GM21390 (cell line): ENCODE measurements at regions not wholly inside any gene's neighbourhood (a gene's known extent, or its start where the extent isn't known, plus 50 kb on each side); places are given as distances from the start of the nearest gene placed in this dataset.

ENCODE experiments used
- ATAC-seq: cut with Tn5 transposase; IDR thresholded peaks from one replicate; pipeline ENCODE4 v1.9.1; 2021; ENCODE audit not compliant: unreplicated experiment

GRCh38 chr19:31500197-31500830 is 151.1 kb upstream of the TSHZ3 start:
- ATAC-seq: no peak

GRCh38 chr19:31500946-31501345 is 151.7 kb upstream of the TSHZ3 start:
- no peak for ATAC-seq

GRCh38 chr19:31501427-31502195 is 152.4 kb upstream of the TSHZ3 start:
- ATAC-seq: no peak

DNA sequence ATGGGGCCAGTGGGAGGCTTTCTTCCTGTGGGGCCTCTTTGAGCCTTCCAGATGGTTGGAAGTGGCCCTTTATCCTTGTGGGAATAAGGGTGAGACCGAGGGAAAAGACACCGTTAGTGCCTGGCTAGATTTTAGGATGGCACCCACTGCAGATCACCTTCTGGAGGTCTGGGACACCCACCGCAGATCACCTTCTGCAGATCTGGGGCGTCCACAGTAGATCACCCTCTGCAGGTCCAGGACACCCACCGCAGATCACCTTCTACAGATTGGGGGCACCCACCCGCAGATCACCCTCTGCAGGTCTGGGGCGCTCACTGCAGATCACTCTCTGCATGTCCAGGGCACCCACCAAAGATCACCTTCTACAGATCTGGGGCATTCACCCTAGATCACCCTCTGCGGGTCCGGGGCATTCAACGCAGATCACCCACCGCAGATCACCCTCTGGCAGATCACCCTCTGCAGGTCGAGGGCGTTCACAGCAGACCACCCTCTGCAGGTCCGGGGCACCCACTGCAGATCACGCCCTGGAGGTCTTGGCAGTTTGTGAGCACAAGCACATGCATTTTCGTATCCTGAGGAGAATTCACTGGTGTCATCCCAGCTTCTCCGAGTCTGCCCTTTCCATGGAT is 153.4 kb upstream of the TSHZ3 start:
- no peak for ATAC-seq

DNA sequence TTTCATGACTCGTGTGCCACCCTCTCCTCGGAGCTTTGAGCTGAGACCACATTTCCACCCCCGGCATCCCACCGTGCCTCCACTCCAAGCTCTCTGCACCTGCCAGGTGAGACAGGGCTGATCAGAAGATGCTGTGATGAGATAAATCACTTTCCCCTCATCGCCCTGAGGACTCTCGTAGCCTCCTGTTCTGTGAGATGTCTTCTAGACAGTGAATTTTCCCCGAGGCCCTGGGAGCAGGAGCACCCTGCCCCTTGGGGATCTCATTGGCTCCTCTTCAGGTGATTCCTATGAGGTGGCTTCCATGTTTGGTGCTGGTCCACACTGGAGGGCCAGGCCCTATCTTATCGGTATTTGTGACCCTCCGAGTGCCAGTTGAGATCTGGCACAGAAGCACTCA is 154.0 kb upstream of the TSHZ3 start:
- no peak for ATAC-seq

DNA sequence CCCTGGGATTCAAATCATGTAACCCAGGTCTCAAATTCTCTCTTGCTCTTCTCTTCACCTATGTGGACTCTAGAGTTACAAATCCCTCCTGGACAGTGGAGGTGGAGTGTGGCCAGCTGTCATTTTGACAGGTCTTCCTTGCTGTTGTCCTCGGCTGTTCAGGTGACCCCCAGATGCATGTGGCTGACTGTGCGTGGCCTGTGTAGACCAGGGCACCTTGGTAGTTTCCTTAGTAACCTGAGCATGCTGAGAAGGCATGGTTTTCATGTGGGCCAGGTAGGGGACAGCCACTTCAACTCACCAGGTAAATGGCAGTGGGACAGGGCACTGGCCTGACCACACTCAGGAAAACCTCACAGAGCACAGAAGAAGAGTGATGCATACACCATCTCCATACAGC is 155.0 kb upstream of the TSHZ3 start:
- ATAC-seq: no peak

DNA sequence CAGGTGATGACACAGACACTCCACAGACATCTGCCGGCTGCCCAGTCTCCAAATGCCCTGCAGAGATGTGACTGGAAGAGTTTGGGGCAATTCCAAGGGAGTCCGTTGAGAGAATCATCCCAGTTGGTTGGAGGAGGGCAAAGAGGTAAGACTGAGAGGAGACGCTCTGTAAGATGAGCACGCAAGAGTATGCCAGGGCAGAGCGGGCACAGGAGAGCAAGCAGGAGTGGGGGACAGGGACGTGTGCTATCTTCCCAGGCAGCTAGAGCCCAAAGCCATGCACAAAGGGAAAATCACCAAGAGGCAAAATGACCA is 156.3 kb upstream of the TSHZ3 start:
- ATAC-seq: no peak

DNA sequence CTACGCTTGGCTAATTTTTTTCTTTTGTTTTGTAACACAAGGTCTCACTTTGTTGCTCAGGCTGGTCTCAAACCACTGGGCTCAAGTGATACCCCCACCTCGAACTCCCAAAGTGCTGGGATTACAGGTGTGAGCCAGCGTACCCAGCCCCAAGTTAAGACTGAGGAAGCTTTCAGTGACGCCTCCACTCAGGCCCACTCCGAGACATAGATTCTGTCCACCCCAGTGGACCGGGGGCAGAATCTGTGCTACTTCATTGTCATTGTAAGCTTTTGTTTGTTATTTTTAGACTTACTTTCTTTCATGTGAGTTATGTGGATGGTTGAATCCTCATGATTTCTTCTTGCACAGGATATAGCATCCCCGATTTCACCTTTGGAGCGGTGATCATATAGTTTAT is 156.9 kb upstream of the TSHZ3 start:
- ATAC-seq: no peak

DNA sequence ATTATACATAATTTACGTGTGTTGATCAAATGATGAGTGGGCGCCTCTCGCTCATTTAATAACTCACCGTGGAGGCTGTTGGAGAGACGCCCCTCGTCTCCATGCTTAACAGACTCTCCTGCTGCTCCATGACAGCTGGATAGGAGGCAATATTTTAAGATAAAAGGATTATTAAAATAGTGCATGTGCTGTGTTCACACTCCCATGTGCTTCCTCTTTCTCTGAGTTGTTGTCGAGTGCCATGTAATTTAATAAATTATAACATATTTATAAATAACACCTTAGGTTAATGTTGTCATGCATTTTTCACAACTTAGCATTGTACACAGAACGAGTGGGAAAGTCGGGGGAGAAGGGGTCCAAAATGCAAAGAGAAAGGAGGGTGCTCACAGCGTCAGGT is 161.4 kb upstream of the TSHZ3 start:
- ATAC-seq: no peak

DNA sequence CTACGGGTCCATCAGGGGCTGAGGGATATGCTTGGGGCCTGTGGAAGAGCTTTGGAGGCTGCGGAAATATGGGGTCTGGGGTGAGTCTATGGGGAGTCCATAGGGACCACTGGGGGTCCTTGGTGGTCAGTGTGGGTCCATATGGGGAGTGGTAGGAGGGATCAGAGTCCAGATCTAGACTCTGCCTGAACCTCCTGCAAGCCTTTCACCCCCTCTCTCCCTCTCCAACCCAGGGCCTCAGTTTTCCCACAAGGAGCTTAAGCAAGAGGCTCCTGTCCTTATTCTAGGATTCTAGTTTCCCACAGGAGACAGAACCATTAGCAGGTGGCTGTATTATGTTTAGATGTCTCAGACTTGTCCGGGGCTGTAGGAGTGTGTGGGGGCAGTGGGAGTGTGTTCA is 161.9 kb upstream of the TSHZ3 start:
- ATAC-seq: no peak

DNA sequence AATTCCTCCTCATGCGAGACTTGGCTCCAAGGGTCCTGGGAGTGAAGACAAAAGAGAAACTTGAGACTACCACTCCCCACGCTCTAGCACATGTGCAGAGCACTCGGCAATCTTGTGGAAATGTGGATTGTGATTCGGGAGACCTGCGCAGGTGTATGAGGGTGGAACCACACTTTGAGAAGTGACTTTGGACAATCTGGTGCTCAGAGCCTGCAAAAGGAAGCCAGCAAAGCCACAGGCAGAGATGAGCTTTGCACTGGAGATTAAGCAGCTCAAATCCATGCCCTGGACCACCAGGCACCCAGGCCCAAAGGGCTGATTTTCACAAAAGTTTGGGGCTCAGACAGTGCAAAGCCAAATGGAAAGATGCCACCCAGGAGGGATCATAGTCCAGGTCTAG is 162.5 kb upstream of the TSHZ3 start:
- no peak for ATAC-seq

GRCh38 chr19:31512181-31512970 is 163.1 kb upstream of the TSHZ3 start:
- no peak for ATAC-seq

- ATAC-seq: no peak
These were observed 164.6 kb upstream of the TSHZ3 start for GRCh38 chr19:31513841-31514240.

- no peak for ATAC-seq
These were observed 166.7 kb upstream of the TSHZ3 start for GRCh38 chr19:31515931-31516330.

DNA sequence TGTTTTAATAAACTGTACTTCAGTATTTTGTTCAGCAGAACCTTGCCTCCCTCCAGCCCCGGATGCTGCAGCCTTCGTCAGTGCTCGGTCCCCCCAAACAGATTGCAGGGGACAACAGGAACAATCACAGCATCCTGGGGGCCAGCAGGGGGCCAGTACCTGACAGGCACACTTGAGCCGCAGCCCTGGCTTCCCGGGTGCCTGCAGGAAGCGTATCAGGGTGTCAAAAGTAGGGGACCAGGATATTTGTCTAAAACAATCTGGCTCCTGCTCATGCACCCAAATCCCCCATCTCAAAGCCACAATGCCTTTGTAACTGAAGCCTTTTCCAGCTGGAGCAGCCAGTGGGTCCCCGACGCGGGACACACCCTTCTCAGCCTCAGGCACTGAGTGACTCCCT is 167.5 kb upstream of the TSHZ3 start:
- ATAC-seq: no peak

DNA sequence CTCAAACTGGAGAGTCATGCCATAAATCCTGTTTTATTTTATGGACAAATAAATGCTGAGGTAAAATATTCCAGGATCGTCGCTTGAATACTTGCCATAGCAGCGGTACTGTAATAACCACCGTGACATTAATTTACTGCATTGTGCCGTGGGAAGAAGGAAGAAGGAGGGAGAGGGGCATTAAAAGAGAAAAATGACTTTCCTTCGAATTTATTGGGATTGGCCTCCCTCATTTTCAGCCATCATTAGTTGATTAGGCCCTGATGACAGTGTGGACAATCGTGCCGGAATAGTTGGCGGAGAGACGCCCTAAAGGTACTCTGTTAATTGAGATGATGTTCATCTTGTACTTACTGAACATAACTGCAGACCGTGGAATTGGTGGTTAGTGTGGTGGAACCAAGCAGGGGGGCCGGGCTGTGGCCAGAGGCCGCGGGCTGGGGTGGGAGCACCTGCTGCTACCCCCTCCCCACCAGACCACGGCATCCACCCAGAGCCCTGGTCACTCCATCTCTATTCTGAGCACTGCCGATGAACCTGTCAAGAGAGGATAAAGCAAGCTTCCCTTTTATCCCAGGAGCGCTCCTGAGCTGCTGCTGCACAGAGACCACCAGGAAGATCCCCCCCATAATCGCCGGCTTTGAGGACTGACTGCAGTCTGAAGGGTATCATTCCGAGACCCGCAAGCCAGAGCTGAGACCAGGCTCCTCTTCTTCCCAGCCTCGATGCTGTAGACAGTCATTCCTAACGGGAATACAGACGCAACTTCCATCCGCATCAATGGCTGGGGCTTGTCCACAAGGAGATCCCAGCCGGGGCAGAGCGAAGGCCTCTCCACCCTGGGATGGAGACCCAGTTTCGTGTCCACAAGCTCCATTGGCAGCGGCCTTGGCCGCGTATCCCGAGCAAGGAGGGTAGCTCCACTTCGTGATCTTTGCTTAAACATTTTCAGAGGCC is 168.3 kb upstream of the TSHZ3 start:
- no peak for ATAC-seq

DNA sequence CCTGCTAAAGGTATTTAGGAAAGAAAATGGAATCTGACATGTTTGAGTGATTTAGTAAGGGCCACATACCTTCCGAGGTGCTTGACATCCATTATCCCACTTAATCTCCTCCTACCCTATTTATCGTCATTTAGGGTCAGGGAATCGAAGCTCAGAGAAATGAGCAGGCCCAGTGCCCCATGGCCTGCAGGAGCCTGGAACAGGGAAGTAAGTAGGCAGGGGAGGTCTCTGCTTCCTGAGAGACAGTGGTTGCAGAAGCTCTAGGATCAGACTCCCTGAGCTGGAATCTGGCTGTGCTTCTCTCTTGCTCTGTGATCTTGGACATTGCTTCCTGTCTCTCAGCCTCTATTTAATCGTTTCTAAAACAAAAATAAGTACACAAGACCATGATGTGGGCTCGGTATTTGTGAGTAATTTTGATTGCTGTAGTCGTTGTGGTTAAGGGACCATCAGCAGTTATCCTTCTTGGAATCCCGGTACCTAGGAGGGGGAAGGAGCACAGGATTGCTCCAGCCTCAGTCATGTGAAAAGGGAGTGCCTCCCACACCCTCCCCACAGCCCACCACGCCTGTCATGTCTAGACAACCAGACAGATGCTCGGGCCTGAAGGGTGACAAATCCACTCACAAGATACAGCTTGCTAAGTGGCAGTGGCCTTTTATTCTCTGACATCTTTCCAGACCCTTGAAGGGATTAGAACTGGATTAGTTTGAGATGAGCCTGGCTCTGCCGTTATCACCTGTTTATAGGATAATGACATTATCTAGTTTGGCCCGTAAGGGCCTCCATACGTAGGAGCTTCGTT is 169.2 kb upstream of the TSHZ3 start:
- no peak for ATAC-seq

DNA sequence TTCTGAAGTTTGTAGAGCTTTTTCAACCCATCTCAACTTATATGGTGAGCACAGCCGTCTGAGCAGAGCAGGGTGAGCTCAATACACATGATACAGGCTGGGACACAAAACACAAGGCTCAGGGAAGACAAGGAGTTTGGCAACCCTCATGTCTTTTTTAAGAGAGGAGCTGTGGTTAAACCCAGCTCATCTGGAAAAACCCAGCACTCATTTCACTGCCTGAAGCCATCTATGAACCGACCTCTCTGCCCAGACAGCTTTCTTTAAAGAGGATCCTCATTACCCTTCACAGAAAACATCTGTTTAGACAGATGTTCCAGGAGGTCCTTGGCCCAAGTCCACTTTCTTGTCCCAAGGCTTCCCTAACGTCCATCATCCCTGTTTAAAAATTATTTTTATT is 170.0 kb upstream of the TSHZ3 start:
- no peak for ATAC-seq

DNA sequence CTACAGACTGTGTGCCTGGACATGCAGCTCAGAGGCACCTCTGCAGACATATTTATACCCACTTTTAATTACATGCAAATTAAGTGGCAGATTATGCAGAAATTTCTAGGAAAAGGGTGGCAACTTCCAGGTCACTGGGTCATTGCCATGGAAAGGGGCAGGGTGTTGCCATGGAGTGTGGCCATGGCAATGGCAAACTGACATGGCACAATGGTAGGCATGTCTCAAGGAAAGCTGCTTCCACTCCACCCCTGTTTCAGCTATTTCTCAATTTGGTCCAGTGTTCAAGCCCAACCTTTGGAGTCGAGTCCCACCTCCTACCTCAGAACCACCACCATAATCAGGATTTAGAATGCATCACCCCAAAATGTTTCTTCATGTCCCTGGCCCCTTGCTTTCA is 170.7 kb upstream of the TSHZ3 start:
- no peak for ATAC-seq

DNA sequence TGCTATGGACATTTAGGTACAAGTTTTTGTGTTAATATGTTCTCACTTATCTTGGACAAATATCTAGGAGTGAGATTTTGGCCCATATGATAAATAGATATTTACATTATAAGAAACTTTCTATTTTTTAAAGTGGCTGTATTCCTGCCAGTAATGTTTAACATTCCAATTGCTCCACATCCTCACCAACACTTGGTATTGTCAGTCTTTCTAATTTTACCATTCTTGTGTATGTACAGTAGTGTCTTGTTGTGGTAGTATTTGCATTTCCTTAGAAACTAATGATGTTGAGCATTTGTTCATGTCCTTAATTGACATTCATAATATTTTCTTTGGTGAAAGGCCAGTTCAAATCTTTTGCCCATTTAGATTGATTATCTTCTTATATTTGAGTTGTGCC is 171.4 kb upstream of the TSHZ3 start:
- ATAC-seq: no peak
